KBM-7 (cell line): ENCODE measurements at regions not wholly inside any gene's neighbourhood (a gene's known extent, or its start where the extent isn't known, plus 50 kb on each side); places are given as distances from the start of the nearest gene placed in this dataset.
"Not testable (repeated sequence)": the region's sequence is repeated elsewhere in the genome, so short reads cannot be mapped to it uniquely, and the experiment has no call there.

Experiments used
- DNase-seq: peaks from one replicate; pipeline ENCODE4 v3.0.0-alpha.2; 2015
- in situ Hi-C: fragments of 300-500 bp; cut with MboI; formaldehyde crosslinking; loops from 2 replicates; pipeline ENCODE4 v1.14.3; 2020; ENCODE audit warnings: low sequenced_read_pairs, low pct_unique_long_range_greater_than_20kb, mixed read lengths

GRCh38 chr1:209123601-209124000 is 459.9 kb upstream of the CAMK1G start:
- DNase-seq, result no peak
- in situ Hi-C loops, result no loop called here

GRCh38 chr1:209129091-209129490 is 454.4 kb upstream of the CAMK1G start:
- in situ Hi-C loops, DNase-seq: not testable (repeated sequence)

- in situ Hi-C loops, result no loop called here
- no peak for DNase-seq
Measured at GRCh38 chr1:209130886-209131285, 452.6 kb upstream of the CAMK1G start.

GRCh38 chr1:209132736-209133467 is 450.6 kb upstream of the CAMK1G start:
- in situ Hi-C loops, result no loop called here
- DNase-seq, result no peak

- DNase-seq, result no peak
- in situ Hi-C loops, result no loop called here
Measured at GRCh38 chr1:209134001-209134400, 449.5 kb upstream of the CAMK1G start.

- in situ Hi-C loops, result no loop called here
- no peak for DNase-seq
Measured at GRCh38 chr1:209143916-209144315, 439.6 kb upstream of the CAMK1G start.

- DNase-seq, result peak; percentile 18
- in situ Hi-C loops, result no loop called here
Measured at GRCh38 chr1:209150114-209150513, 433.4 kb upstream of the CAMK1G start.

- no peak for DNase-seq
- in situ Hi-C loops, result no loop called here
Measured at GRCh38 chr1:209153411-209153810, 430.1 kb upstream of the CAMK1G start.

GRCh38 chr1:209154912-209155311 is 428.6 kb upstream of the CAMK1G start:
- in situ Hi-C loops, result no loop called here
- DNase-seq, result no peak

GRCh38 chr1:209155546-209155945 is 428.0 kb upstream of the CAMK1G start:
- in situ Hi-C loops, result no loop called here
- DNase-seq, result no peak

- no peak for DNase-seq
- in situ Hi-C loops, result no loop called here
Measured at GRCh38 chr1:209156991-209157390, 426.5 kb upstream of the CAMK1G start.

GRCh38 chr1:209157546-209158249 is 425.8 kb upstream of the CAMK1G start:
- in situ Hi-C loops, result no loop called here

GRCh38 chr1:209158851-209159250 is 424.7 kb upstream of the CAMK1G start:
- in situ Hi-C loops, result no loop called here

More at GRCh38 chr1:209157546-209158249, 425.8 kb upstream of the CAMK1G start:
- no peak for DNase-seq

GRCh38 chr1:209160230-209160629 is 423.3 kb upstream of the CAMK1G start:
- no peak for DNase-seq
- in situ Hi-C loops, result no loop called here

More at GRCh38 chr1:209158851-209159250, 424.7 kb upstream of the CAMK1G start:
- DNase-seq, result no peak

- DNase-seq, result no peak
- in situ Hi-C loops, result no loop called here
Measured at GRCh38 chr1:209162651-209163050, 420.9 kb upstream of the CAMK1G start.

- no peak for DNase-seq
- in situ Hi-C loops, result no loop called here
Measured at GRCh38 chr1:209168204-209168603, 415.3 kb upstream of the CAMK1G start.

- no peak for DNase-seq
- in situ Hi-C loops, result no loop called here
Measured at GRCh38 chr1:209171151-209171550, 412.4 kb upstream of the CAMK1G start.

- no peak for DNase-seq
- in situ Hi-C loops, result no loop called here
Measured at GRCh38 chr1:209172286-209172685, 411.2 kb upstream of the CAMK1G start.

GRCh38 chr1:209172792-209173542 is 410.5 kb upstream of the CAMK1G start:
- in situ Hi-C loops, DNase-seq: not testable (repeated sequence)

GRCh38 chr1:209173796-209174195 is 409.7 kb upstream of the CAMK1G start:
- in situ Hi-C loops, DNase-seq: not testable (repeated sequence)
